Keratinocyte (primary cell): ENCODE measurements at regions not wholly inside any gene's neighbourhood (a gene's known extent, or its start where the extent isn't known, plus 50 kb on each side); places are given as distances from the start of the nearest gene placed in this dataset.

Source experiments
- DNase-seq: peaks from one replicate; pipeline ENCODE4 v3.0.0-alpha.2; 2011; ENCODE audit warnings: low read depth, missing footprints, low spot score
- FAIRE-seq: peaks from 2 replicates; lab custom pipeline; 2011; peaks lifted over from hg19 to GRCh38; lab: Jason Lieb, UNC
- H2AFZ ChIP-seq: 2 replicates; pipeline ENCODE4 v1.6.0; 2012; ENCODE audit warnings: low read length, control low read depth, inconsistent platforms; ENCODE audit not compliant: control insufficient read depth
- H3K27ac ChIP-seq: 2 replicates; pipeline ENCODE4 v1.5.1; 2011; ENCODE audit warnings: low read length; ENCODE audit not compliant: control insufficient read depth, insufficient read depth
- H3K27me3 ChIP-seq: 3 replicates; pipeline ENCODE4 v1.6.0; 2011; ENCODE audit warnings: low read length; ENCODE audit not compliant: control insufficient read depth, insufficient read depth; ENCODE audit errors: extremely low read depth
- H3K36me3 ChIP-seq, 2 experiments: 2 replicates in 1 of 2; 3 replicates in 1 of 2; pipeline ENCODE4 v1.5.1; 2011; ENCODE audit warnings: low read length in 2 of 2, mild to moderate bottlenecking in 1 of 2; ENCODE audit not compliant: control insufficient read depth in 2 of 2, insufficient read depth in 2 of 2; ENCODE audit errors: extremely low read depth in 1 of 2
- H3K4me1 ChIP-seq: 3 replicates; pipeline ENCODE4 v1.5.1; 2011; ENCODE audit warnings: low read length; ENCODE audit not compliant: control insufficient read depth, insufficient read depth; ENCODE audit errors: extremely low read depth
- H3K4me2 ChIP-seq: 3 replicates; pipeline ENCODE4 v1.6.0; 2011; ENCODE audit warnings: low read depth, low read length; ENCODE audit not compliant: control insufficient read depth, insufficient read depth; ENCODE audit errors: extremely low read depth
- H3K4me3 ChIP-seq, 3 experiments: fragments of 200-600 bp in 1 of 3; sonication (generic) in 1 of 3; 2 replicates in 2 of 3; 3 replicates in 1 of 3; pipeline ENCODE4 v1.5.1; 2011 to 2016; ENCODE audit warnings: low read length in 3 of 3, mild to moderate bottlenecking in 3 of 3, control low read depth in 2 of 3, inconsistent platforms in 1 of 3, low read depth in 1 of 3, mixed read lengths in 1 of 3, mixed run types in 1 of 3, moderate library complexity in 1 of 3; ENCODE audit not compliant: control insufficient read depth in 2 of 3, insufficient read depth in 2 of 3; ENCODE audit errors: extremely low read depth in 1 of 3
- H3K79me2 ChIP-seq: 2 replicates; pipeline ENCODE4 v1.6.0; 2012; ENCODE audit warnings: low read length; ENCODE audit not compliant: control insufficient read depth, insufficient read depth
- H3K9ac ChIP-seq: 3 replicates; pipeline ENCODE4 v1.6.0; 2011; ENCODE audit warnings: low read length; ENCODE audit not compliant: control insufficient read depth, insufficient read depth; ENCODE audit errors: extremely low read depth
- H3K9me1 ChIP-seq: 3 replicates; pipeline ENCODE4 v1.6.0; 2011; ENCODE audit warnings: low read length; ENCODE audit not compliant: control insufficient read depth, insufficient read depth; ENCODE audit errors: extremely low read depth
- H3K9me3 ChIP-seq: 2 replicates; pipeline ENCODE4 v1.5.1; 2012; ENCODE audit warnings: low read depth, low read length; ENCODE audit not compliant: control insufficient read depth
- H4K20me1 ChIP-seq: 3 replicates; pipeline ENCODE4 v1.6.0; 2011; ENCODE audit warnings: low read length; ENCODE audit not compliant: control insufficient read depth, insufficient read depth; ENCODE audit errors: extremely low read depth
- CTCF ChIP-seq, 3 experiments: IDR thresholded peaks in 1 of 3; conservative IDR thresholded peaks in 1 of 3; optimal IDR thresholded peaks in 1 of 3; 2 replicates in 2 of 3; 3 replicates in 1 of 3; pipeline versions ENCODE3 to v1.5.1; 2011; ENCODE audit warnings: low read length in 3 of 3, mild to moderate bottlenecking in 3 of 3, moderate library complexity in 2 of 3, control low read depth in 1 of 3, inconsistent platforms in 1 of 3; ENCODE audit not compliant: insufficient read depth in 2 of 3; ENCODE audit errors: extremely low read depth in 1 of 3
- EZH2 ChIP-seq: IDR thresholded peaks from one replicate; pipeline ENCODE4 v1.6.1; 2012; ENCODE audit warnings: inconsistent platforms, mild to moderate bottlenecking, low read length, moderate library complexity
- dilution Hi-C: fragments of 300-500 bp; cut with MboI; formaldehyde crosslinking; loops from one replicate; pipeline ENCODE4 v1.7.0; 2020; ENCODE audit warnings: low sequenced_read_pairs; ENCODE audit not compliant: extremely low pct_ligation_motif_present

DNA sequence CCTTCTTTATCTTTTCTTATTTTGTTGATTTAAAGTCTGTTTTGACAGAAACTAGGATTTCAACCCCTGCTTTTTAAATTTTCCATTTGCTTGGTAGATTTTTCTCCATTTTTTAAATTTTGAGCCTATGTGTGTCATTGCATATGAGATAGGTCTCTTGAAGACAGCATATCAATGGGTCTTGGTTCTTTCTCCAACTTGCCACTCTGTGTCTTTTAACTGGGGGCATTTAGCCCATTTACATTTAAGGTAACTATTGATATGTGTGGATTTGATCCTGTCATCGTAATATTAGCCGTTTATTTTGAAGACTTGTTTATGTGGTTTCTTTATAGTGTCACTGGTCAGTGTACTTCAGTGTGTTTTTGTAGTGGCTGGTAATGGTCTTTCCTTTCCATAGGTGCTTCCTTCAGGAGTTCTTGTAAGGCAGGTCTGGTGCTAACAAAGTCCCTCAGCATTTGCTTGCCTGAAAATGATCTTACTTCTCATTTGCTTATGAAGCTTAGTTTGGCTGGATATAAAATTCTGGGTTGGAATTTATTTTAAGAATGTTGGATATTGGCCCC lies 223.9 kb downstream of the USP25 start:
- FAIRE-seq: peak; percentile 9
- Histone ChIP-seq H4K20me1 (no peaks in the 10 kb centered on the region), H3K4me1 (no peaks in the 10 kb centered on the region), H3K4me2 (no peak overlapping the region), H3K4me3 (no peak overlapping the region), H2AFZ (no peak overlapping the region), H3K79me2 (no peaks in the 10 kb centered on the region), H3K9me1 (no peaks in the 10 kb centered on the region), H3K27ac (no peak overlapping the region), H3K9ac (no peak overlapping the region), H3K9me3 (peaks cover 2% of the 10 kb centered on the region), H3K27me3 (no peaks in the 10 kb centered on the region), H3K36me3 (no peaks in the 10 kb centered on the region)
- TF ChIP-seq EZH2: no peak
- TF ChIP-seq CTCF (optimal IDR thresholded peaks at IDR 0.05 in 1 of 3, IDR thresholded peaks at IDR 0.05 in 1 of 3, conservative IDR thresholded peaks at IDR 0.05 in 1 of 3; ENCODE audit: extremely low read depth in 1 of 3, insufficient read depth in 2 of 3, low read length in 3 of 3): no peak
- no peak for DNase-seq
- dilution Hi-C loops: no loop called here

- TF ChIP-seq CTCF (optimal IDR thresholded peaks at IDR 0.05 in 1 of 3, IDR thresholded peaks at IDR 0.05 in 1 of 3, conservative IDR thresholded peaks at IDR 0.05 in 1 of 3; ENCODE audit: extremely low read depth in 1 of 3, insufficient read depth in 2 of 3, low read length in 3 of 3): no peak
- TF ChIP-seq EZH2: no peak
- no peak overlapping the region for H3K9ac ChIP-seq
- peak overlapping the region in 1 of 3 experiments; percentile 16 for H3K4me3 ChIP-seq
- H3K9me1 ChIP-seq: no peaks in the 10 kb centered on the region
- peak overlapping the region; percentile 35 for H3K4me2 ChIP-seq
- FAIRE-seq (peak; percentile 56), DNase-seq (no peak)
- H3K9me3 ChIP-seq: no peaks in the 10 kb centered on the region
- H4K20me1 ChIP-seq: no peaks in the 10 kb centered on the region
- no peaks in the 10 kb centered on the region for H3K79me2 ChIP-seq
- H3K27me3 ChIP-seq: no peaks in the 10 kb centered on the region
- no peaks in the 10 kb centered on the region for H3K36me3 ChIP-seq
- dilution Hi-C loops: no loop called here
- no peak overlapping the region for H3K27ac ChIP-seq
- peak overlapping the region; percentile 29 for H2AFZ ChIP-seq
- H3K4me1 ChIP-seq: peaks cover 8% of the 10 kb centered on the region
Observed at GRCh38 chr21:15964236-15964855, 234.6 kb downstream of the USP25 start.
